ENCODE measurements at regions not wholly inside any gene's neighbourhood (a gene's known extent, or its start where the extent isn't known, plus 50 kb on each side); places are given as distances from the start of the nearest gene placed in this dataset.

DNA sequence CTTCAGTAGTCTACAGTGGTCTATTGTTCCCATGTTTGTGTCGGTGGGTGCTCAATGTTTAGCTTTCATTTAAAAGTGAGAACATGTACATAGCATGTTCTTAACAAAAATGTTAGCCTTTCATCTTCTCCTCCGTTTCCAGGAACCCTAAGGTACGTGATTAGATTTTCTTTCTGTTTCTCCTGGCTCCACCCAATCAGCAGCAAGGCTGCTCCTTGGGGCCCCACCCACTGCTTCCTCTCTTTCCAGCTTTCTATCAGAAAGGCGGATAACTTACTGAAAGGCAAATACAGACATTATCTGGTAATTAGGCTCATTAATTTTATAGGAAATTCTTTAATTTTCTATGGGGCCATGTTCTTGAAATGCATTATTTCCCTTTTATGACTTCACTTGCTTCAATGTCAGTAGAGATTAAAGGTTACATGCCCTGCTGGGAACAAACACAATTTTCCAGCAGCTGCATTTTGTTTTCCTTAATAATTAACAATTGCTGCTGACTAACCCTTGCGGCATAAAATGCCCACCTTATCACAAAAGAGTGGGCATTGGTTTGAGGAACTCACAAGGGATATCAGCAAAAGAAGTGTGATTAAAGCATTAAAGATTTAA lies 324.9 kb upstream of the SNX7 start:
- no peak for TF ChIP-seq CREB1 (IDR thresholded peaks at IDR 0.05; ENCODE audit: low read depth)
- TF ChIP-seq, protein P1, sequence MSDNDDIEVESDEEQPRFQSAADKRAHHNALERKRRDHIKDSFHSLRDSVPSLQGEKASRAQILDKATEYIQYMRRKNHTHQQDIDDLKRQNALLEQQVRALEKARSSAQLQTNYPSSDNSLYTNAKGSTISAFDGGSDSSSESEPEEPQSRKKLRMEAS (IDR thresholded peaks at IDR 0.05), result no peak
- TF ChIP-seq TAF1 (IDR thresholded peaks at IDR 0.05; ENCODE audit: low read depth), result no peak
- TF ChIP-seq TCF12 (IDR thresholded peaks at IDR 0.05; ENCODE audit: low read depth), result no peak
- TF ChIP-seq YY1 (IDR thresholded peaks at IDR 0.05; ENCODE audit: low read depth), result no peak
- TF ChIP-seq, protein P2, sequence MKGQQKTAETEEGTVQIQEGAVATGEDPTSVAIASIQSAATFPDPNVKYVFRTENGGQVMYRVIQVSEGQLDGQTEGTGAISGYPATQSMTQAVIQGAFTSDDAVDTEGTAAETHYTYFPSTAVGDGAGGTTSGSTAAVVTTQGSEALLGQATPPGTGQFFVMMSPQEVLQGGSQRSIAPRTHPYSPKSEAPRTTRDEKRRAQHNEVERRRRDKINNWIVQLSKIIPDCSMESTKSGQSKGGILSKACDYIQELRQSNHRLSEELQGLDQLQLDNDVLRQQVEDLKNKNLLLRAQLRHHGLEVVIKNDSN (IDR thresholded peaks at IDR 0.05), result no peak
- TF ChIP-seq TEAD4 (IDR thresholded peaks at IDR 0.05), result no peak
- no peak for TF ChIP-seq FOXM1 (IDR thresholded peaks at IDR 0.05; ENCODE audit: borderline replicate concordance, low read depth)
- no peak for TF ChIP-seq RAD21 (IDR thresholded peaks at IDR 0.05; ENCODE audit: low read depth)
- TF ChIP-seq ZBTB7A (IDR thresholded peaks at IDR 0.05; ENCODE audit: low read depth), result no peak
- TF ChIP-seq, protein P3, sequence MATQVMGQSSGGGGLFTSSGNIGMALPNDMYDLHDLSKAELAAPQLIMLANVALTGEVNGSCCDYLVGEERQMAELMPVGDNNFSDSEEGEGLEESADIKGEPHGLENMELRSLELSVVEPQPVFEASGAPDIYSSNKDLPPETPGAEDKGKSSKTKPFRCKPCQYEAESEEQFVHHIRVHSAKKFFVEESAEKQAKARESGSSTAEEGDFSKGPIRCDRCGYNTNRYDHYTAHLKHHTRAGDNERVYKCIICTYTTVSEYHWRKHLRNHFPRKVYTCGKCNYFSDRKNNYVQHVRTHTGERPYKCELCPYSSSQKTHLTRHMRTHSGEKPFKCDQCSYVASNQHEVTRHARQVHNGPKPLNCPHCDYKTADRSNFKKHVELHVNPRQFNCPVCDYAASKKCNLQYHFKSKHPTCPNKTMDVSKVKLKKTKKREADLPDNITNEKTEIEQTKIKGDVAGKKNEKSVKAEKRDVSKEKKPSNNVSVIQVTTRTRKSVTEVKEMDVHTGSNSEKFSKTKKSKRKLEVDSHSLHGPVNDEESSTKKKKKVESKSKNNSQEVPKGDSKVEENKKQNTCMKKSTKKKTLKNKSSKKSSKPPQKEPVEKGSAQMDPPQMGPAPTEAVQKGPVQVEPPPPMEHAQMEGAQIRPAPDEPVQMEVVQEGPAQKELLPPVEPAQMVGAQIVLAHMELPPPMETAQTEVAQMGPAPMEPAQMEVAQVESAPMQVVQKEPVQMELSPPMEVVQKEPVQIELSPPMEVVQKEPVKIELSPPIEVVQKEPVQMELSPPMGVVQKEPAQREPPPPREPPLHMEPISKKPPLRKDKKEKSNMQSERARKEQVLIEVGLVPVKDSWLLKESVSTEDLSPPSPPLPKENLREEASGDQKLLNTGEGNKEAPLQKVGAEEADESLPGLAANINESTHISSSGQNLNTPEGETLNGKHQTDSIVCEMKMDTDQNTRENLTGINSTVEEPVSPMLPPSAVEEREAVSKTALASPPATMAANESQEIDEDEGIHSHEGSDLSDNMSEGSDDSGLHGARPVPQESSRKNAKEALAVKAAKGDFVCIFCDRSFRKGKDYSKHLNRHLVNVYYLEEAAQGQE (IDR thresholded peaks at IDR 0.05; ENCODE audit: low read depth), result no peak
- no peak for TF ChIP-seq NFIC (IDR thresholded peaks at IDR 0.05)
- TF ChIP-seq EGR1 (IDR thresholded peaks at IDR 0.05), result no peak
- no peak for TF ChIP-seq CEBPB (IDR thresholded peaks at IDR 0.05)
- TF ChIP-seq EP300 (IDR thresholded peaks at IDR 0.05; ENCODE audit: borderline replicate concordance), result no peak

- no peak for TF ChIP-seq CREB1 (IDR thresholded peaks at IDR 0.05; ENCODE audit: low read depth)
- TF ChIP-seq, protein P3 (IDR thresholded peaks at IDR 0.05; ENCODE audit: low read depth), result no peak
- TF ChIP-seq, protein P1 (IDR thresholded peaks at IDR 0.05), result no peak
- TF ChIP-seq RAD21 (IDR thresholded peaks at IDR 0.05; ENCODE audit: low read depth), result no peak
- no peak for TF ChIP-seq EP300 (IDR thresholded peaks at IDR 0.05; ENCODE audit: borderline replicate concordance)
- TF ChIP-seq YY1 (IDR thresholded peaks at IDR 0.05; ENCODE audit: low read depth), result no peak
- TF ChIP-seq TEAD4 (IDR thresholded peaks at IDR 0.05), result no peak
- no peak for TF ChIP-seq ZBTB7A (IDR thresholded peaks at IDR 0.05; ENCODE audit: low read depth)
- no peak for TF ChIP-seq CEBPB (IDR thresholded peaks at IDR 0.05)
- TF ChIP-seq, protein P2 (IDR thresholded peaks at IDR 0.05), result no peak
- no peak for TF ChIP-seq FOXM1 (IDR thresholded peaks at IDR 0.05; ENCODE audit: borderline replicate concordance, low read depth)
- no peak for TF ChIP-seq TAF1 (IDR thresholded peaks at IDR 0.05; ENCODE audit: low read depth)
- TF ChIP-seq EGR1 (IDR thresholded peaks at IDR 0.05), result no peak
- no peak for TF ChIP-seq NFIC (IDR thresholded peaks at IDR 0.05)
- no peak for TF ChIP-seq TCF12 (IDR thresholded peaks at IDR 0.05; ENCODE audit: low read depth)
Observed at GRCh38 chr1:98333936-98334335, 327.6 kb upstream of the SNX7 start.

DNA sequence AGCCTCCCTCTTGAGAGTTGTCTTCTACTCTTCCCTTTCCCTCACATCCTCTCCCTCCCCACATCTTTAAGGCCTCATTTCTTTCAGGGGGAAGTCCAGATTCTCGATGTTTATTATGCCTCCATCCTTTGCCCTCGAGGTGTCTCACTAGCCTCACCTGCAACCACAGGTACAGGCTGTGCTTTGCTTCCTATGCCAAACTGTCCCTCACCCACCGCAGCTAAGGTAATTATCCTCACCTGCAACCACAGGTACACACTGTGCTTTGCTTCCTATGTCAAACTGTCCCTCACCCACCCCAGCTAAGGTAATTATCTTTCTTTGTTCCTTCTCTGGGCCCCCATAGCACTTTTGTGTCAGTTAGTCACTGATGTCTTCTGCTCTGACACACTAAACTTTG lies 328.1 kb upstream of the SNX7 start:
- no peak for TF ChIP-seq NFIC (IDR thresholded peaks at IDR 0.05)

GRCh38 chr1:98331718-98332311 lies 329.7 kb upstream of the SNX7 start:
- TF ChIP-seq FOXM1 (IDR thresholded peaks at IDR 0.05; ENCODE audit: borderline replicate concordance, low read depth) (no peak), EGR1 (IDR thresholded peaks at IDR 0.05) (no peak), CREB1 (IDR thresholded peaks at IDR 0.05; ENCODE audit: low read depth) (no peak), YY1 (IDR thresholded peaks at IDR 0.05; ENCODE audit: low read depth) (no peak)

- TF ChIP-seq, protein P1 (IDR thresholded peaks at IDR 0.05), result no peak
- TF ChIP-seq TCF12 (IDR thresholded peaks at IDR 0.05; ENCODE audit: low read depth) (no peak), YY1 (IDR thresholded peaks at IDR 0.05; ENCODE audit: low read depth) (no peak), EP300 (IDR thresholded peaks at IDR 0.05; ENCODE audit: borderline replicate concordance) (no peak), ZBTB7A (IDR thresholded peaks at IDR 0.05; ENCODE audit: low read depth) (no peak), TEAD4 (IDR thresholded peaks at IDR 0.05) (no peak), CEBPB (IDR thresholded peaks at IDR 0.05) (no peak)
Observed at GRCh38 chr1:98331243-98331642, 330.3 kb upstream of the SNX7 start.

GRCh38 chr1:98330224-98330623 lies 331.3 kb upstream of the SNX7 start:
- no peak for TF ChIP-seq TCF12 (IDR thresholded peaks at IDR 0.05; ENCODE audit: low read depth)
- TF ChIP-seq RAD21 (IDR thresholded peaks at IDR 0.05; ENCODE audit: low read depth), result no peak

All from Ishikawa (cell line).